AG04450 (cell line): ENCODE measurements at regions not wholly inside any gene's neighbourhood (a gene's known extent, or its start where the extent isn't known, plus 50 kb on each side); places are given as distances from the start of the nearest gene placed in this dataset.

Source experiments
- CTCF ChIA-PET: fragments of 300-600, 350-600 bp; formaldehyde crosslinking; extraction: SDS; loops from one replicate; lab custom pipeline; 2022; ENCODE audit warnings: antibody characterized with exemption, inconsistent platforms; lab: Charles Lee
- POLR2A ChIA-PET: fragments of 350-600 bp; formaldehyde crosslinking; extraction: SDS; loops from one replicate; lab custom pipeline; 2021; ENCODE audit warnings: antibody characterized with exemption, inconsistent platforms; lab: Yijun Ruan, JAX
- DNase-seq: peaks from one replicate; pipeline ENCODE4 v3.0.0-alpha.2; 2011; ENCODE audit warnings: low read depth, low spot score
- H3K27ac ChIP-seq: one replicate; pipeline ENCODE4 v1.5.1; 2012; ENCODE audit warnings: low read depth, low read length, control low read depth
- H3K27me3 ChIP-seq: one replicate; pipeline ENCODE4 v1.6.0; 2012; ENCODE audit warnings: low read length; ENCODE audit not compliant: control insufficient read depth, insufficient read depth
- H3K4me3 ChIP-seq: 2 replicates; pipeline ENCODE4 v1.5.1; 2011; ENCODE audit warnings: mild to moderate bottlenecking, low read depth, low read length, control low read depth
- H3K9me3 ChIP-seq: 2 replicates; pipeline ENCODE4 v1.5.1; 2012; ENCODE audit warnings: low read length; ENCODE audit not compliant: control insufficient read depth, insufficient read depth
- CTCF ChIP-seq: IDR thresholded peaks from 2 replicates; pipeline ENCODE4 v1.5.1; 2011; ENCODE audit warnings: low read depth, low read length, control low read depth, inconsistent platforms

DNA sequence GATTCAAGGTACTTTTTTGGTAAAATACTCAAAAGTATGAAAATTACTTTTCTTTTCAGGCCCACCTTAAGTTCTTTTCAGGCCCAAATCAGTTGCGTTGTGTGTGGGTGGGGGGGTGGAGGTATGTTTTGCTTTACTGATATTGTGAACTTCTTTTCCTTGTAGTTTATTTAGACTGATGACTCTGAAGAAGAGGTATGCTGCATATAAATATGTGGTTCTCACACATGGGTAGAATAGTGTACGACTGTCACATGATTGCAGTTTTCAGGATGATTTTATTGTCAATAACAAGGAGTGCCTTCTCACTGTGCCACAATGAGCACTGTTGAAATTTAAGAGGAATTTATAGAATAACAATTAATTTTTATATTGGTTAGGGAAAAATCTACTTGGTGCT lies 166.6 kb upstream of the ATP2B1 start:
- H3K4me3 ChIP-seq: no peak overlapping the region
- DNase-seq: no peak
- no peak overlapping the region for H3K27ac ChIP-seq
- no peak for TF ChIP-seq CTCF
- no peaks in the 10 kb centered on the region for H3K27me3 ChIP-seq
- peaks cover 7% of the 10 kb centered on the region; the same call in 1 of the 2 replicates for H3K9me3 ChIP-seq
- CTCF ChIA-PET: interaction anchor here (0.6 kb wide), 1 partner anchor 519 kb away, joined by 4 read pairs; no protein-coding TSS in a partner anchor
- POLR2A ChIA-PET: no interaction called here

GRCh38 chr12:89874146-89874545 lies 165.5 kb upstream of the ATP2B1 start:
- ChIA-PET CTCF (no interaction called here), POLR2A (interaction anchor here (1.3 kb wide), 1 partner anchor 74 kb away, joined by 6 read pairs; no protein-coding TSS in a partner anchor)
- no peak for TF ChIP-seq CTCF
- Histone ChIP-seq H3K27me3 (no peaks in the 10 kb centered on the region), H3K9me3 (peaks cover 7% of the 10 kb centered on the region; the same call in 1 of the 2 replicates), H3K27ac (no peak overlapping the region), H3K4me3 (no peak overlapping the region)
- DNase-seq: no peak

- ChIA-PET CTCF (no interaction called here), POLR2A (interaction anchor here (1.3 kb wide), 1 partner anchor 75 kb away, joined by 6 read pairs; no protein-coding TSS in a partner anchor)
- no peak overlapping the region for H3K4me3 ChIP-seq
- TF ChIP-seq CTCF: no peak
- H3K9me3 ChIP-seq: peaks cover 7% of the 10 kb centered on the region; the same call in 1 of the 2 replicates
- no peak overlapping the region for H3K27ac ChIP-seq
- no peaks in the 10 kb centered on the region for H3K27me3 ChIP-seq
- DNase-seq: no peak
These were observed 165.1 kb upstream of the ATP2B1 start for GRCh38 chr12:89873745-89874144.

- Histone ChIP-seq H3K27me3 (no peaks in the 10 kb centered on the region), H3K9me3 (peaks cover 7% of the 10 kb centered on the region; the same call in 1 of the 2 replicates), H3K27ac (no peak overlapping the region), H3K4me3 (no peak overlapping the region)
- TF ChIP-seq CTCF: no peak
- DNase-seq: no peak
- CTCF ChIA-PET: interaction anchor here (1.2 kb wide), 1 partner anchor 11 kb away, joined by 6 read pairs; no protein-coding TSS in a partner anchor
- POLR2A ChIA-PET: interaction anchor here (1.3 kb wide), 1 partner anchor 75 kb away, joined by 6 read pairs; no protein-coding TSS in a partner anchor
These were observed 164.4 kb upstream of the ATP2B1 start for GRCh38 chr12:89872922-89873630.
